NCI-H2196 (cell line): ENCODE measurements at regions not wholly inside any gene's neighbourhood (a gene's known extent, or its start where the extent isn't known, plus 50 kb on each side); places are given as distances from the start of the nearest gene placed in this dataset.
"Not testable (repeated sequence)": the region's sequence is repeated elsewhere in the genome, so short reads cannot be mapped to it uniquely, and the experiment has no call there.

Source experiments
- DNase-seq: peaks from one replicate; lab custom pipeline; 2025; ENCODE audit not compliant: unreplicated experiment; lab: John Stamatoyannopoulos, UW

GRCh38 chr20:47957989-47958801, 172.9 kb upstream of the SULF2 start:
- not testable (repeated sequence) for DNase-seq

GRCh38 chr20:47957135-47957534, 171.9 kb upstream of the SULF2 start:
- DNase-seq: no peak

- DNase-seq: no peak
These were observed 171.2 kb upstream of the SULF2 start for GRCh38 chr20:47956268-47956995.

GRCh38 chr20:47953471-47953870, 168.2 kb upstream of the SULF2 start:
- DNase-seq: no peak

GRCh38 chr20:47952023-47952564, 166.8 kb upstream of the SULF2 start:
- no peak for DNase-seq

- DNase-seq: no peak
These were observed 166.3 kb upstream of the SULF2 start for GRCh38 chr20:47951521-47951971.

- no peak for DNase-seq
These were observed 165.6 kb upstream of the SULF2 start for GRCh38 chr20:47950913-47951283.

GRCh38 chr20:47950124-47950912, 165.0 kb upstream of the SULF2 start:
- no peak for DNase-seq

GRCh38 chr20:47949230-47949629, 163.9 kb upstream of the SULF2 start:
- DNase-seq: no peak

- DNase-seq: no peak
These were observed 159.4 kb upstream of the SULF2 start for GRCh38 chr20:47944682-47945081.

GRCh38 chr20:47941869-47942268, 156.6 kb upstream of the SULF2 start:
- DNase-seq: no peak

- DNase-seq: no peak
These were observed 155.0 kb upstream of the SULF2 start for GRCh38 chr20:47940101-47940813.

- DNase-seq: no peak
These were observed 151.3 kb upstream of the SULF2 start for GRCh38 chr20:47936612-47937011.

GRCh38 chr20:47934761-47935160, 149.5 kb upstream of the SULF2 start:
- no peak for DNase-seq

- DNase-seq: no peak
These were observed 146.2 kb upstream of the SULF2 start for GRCh38 chr20:47931443-47931842.

- no peak for DNase-seq
These were observed 145.7 kb upstream of the SULF2 start for GRCh38 chr20:47931002-47931401.

- no peak for DNase-seq
These were observed 144.3 kb upstream of the SULF2 start for GRCh38 chr20:47929368-47930115.

GRCh38 chr20:47927944-47928343, 142.7 kb upstream of the SULF2 start:
- no peak for DNase-seq

- no peak for DNase-seq
These were observed 142.1 kb upstream of the SULF2 start for GRCh38 chr20:47927385-47927851.

GRCh38 chr20:47926731-47927130, 141.4 kb upstream of the SULF2 start:
- DNase-seq: no peak
